ENCODE measurements at regions not wholly inside any gene's neighbourhood (a gene's known extent, or its start where the extent isn't known, plus 50 kb on each side); places are given as distances from the start of the nearest gene placed in this dataset.

- TF ChIP-seq SOX15 (CRISPR knock-in tag; IDR thresholded peaks at IDR 0.05) (no peak), GABPB1 (CRISPR knock-in tag; IDR thresholded peaks at IDR 0.05) (no peak), HMGXB4 (CRISPR knock-in tag; IDR thresholded peaks at IDR 0.05) (no peak), HMGA2 (CRISPR knock-in tag; IDR thresholded peaks at IDR 0.05) (no peak)
Observed at GRCh38 chr6:165941249-165941775, 226.3 kb downstream of the TBXT start (continued).

- DNase-seq (ENCODE audit: low spot score) (no peak), ATAC-seq (no peak)
- ChIA-PET POLR2A (no interaction called here), CTCF (no interaction called here)
- Mint-ChIP-seq H3K27ac (no peak overlapping the region), H3K4me1 (no peaks in the 10 kb centered on the region), H3K4me3 (no peak overlapping the region), H3K36me3 (no peaks in the 10 kb centered on the region), H3K9me3 (peaks cover 44% of the 10 kb centered on the region), H3K27me3 (ENCODE audit: low read depth) (peaks cover 4% of the 10 kb centered on the region; the same call in 1 of the 2 replicates)
- no peak for TF ChIP-seq ATF6 (CRISPR knock-in tag; IDR thresholded peaks at IDR 0.05)
- TF ChIP-seq NR3C1 (CRISPR knock-in tag; conservative IDR thresholded peaks at IDR 0.05; ENCODE audit: low read depth), result no peak
- no peak for TF ChIP-seq E2F4 (CRISPR knock-in tag; IDR thresholded peaks at IDR 0.05; ENCODE audit: borderline replicate concordance, low read depth)
- no peak for TF ChIP-seq CTCF (IDR thresholded peaks at IDR 0.05)
- TF ChIP-seq IRF1 (CRISPR knock-in tag; IDR thresholded peaks at IDR 0.05), result no peak
- TF ChIP-seq ZNF281 (CRISPR knock-in tag; IDR thresholded peaks at IDR 0.05), result no peak
- TF ChIP-seq ELF4 (CRISPR knock-in tag; IDR thresholded peaks at IDR 0.05; ENCODE audit: low read depth), result no peak
- no peak for TF ChIP-seq GTF2I (CRISPR knock-in tag; conservative IDR thresholded peaks at IDR 0.05)
- no peak for TF ChIP-seq PRDM15 (CRISPR knock-in tag; IDR thresholded peaks at IDR 0.05)
- TF ChIP-seq SP1 (CRISPR knock-in tag; conservative IDR thresholded peaks at IDR 0.05), result no peak
- no peak for TF ChIP-seq ZNF121 (CRISPR knock-in tag; IDR thresholded peaks at IDR 0.05)
- TF ChIP-seq AR (CRISPR knock-in tag; IDR thresholded peaks at IDR 0.05), result no peak
- no peak for TF ChIP-seq OVOL2 (CRISPR knock-in tag; IDR thresholded peaks at IDR 0.05; ENCODE audit: borderline replicate concordance)
- TF ChIP-seq ATF1 (CRISPR knock-in tag; IDR thresholded peaks at IDR 0.05), result no peak
- TF ChIP-seq ZNF423 (CRISPR knock-in tag; IDR thresholded peaks at IDR 0.05), result no peak
Observed at GRCh38 chr6:165940366-165940765, 227.3 kb downstream of the TBXT start.
